ENCODE measurements at regions not wholly inside any gene's neighbourhood (a gene's known extent, or its start where the extent isn't known, plus 50 kb on each side); places are given as distances from the start of the nearest gene placed in this dataset.

DNA sequence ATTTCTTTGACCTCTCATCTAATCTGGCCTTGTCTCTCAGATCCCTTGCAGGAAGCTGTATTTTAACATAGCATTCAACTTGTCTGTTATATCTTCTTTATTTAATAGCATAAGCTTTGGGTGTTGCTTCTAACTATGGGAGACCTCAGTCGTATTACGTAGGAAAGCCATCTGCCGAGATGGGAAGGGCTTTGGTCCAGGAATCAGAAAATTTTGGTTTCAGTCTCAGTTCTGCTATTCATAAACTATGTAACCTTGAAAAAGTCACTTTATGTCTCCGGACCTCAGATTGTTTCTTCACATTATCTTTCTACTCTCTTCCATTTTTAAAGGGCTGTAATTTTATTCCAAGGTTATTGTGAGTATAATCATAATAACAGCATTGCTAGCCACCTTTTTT, 297.7 kb downstream of the SATB2 start:
- intact Hi-C loops (cut with micrococcal nuclease), result no loop called here
- H3K4me3 Mint-ChIP-seq, result no peak overlapping the region
- TF ChIP-seq, protein P1, sequence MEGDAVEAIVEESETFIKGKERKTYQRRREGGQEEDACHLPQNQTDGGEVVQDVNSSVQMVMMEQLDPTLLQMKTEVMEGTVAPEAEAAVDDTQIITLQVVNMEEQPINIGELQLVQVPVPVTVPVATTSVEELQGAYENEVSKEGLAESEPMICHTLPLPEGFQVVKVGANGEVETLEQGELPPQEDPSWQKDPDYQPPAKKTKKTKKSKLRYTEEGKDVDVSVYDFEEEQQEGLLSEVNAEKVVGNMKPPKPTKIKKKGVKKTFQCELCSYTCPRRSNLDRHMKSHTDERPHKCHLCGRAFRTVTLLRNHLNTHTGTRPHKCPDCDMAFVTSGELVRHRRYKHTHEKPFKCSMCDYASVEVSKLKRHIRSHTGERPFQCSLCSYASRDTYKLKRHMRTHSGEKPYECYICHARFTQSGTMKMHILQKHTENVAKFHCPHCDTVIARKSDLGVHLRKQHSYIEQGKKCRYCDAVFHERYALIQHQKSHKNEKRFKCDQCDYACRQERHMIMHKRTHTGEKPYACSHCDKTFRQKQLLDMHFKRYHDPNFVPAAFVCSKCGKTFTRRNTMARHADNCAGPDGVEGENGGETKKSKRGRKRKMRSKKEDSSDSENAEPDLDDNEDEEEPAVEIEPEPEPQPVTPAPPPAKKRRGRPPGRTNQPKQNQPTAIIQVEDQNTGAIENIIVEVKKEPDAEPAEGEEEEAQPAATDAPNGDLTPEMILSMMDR (IDR thresholded peaks at IDR 0.05), result no peak
- peaks cover 9% of the 10 kb centered on the region for H3K9me3 Mint-ChIP-seq
- H3K36me3 Mint-ChIP-seq (ENCODE audit: low read depth), result no peaks in the 10 kb centered on the region
- no peaks in the 10 kb centered on the region for H3K27me3 Mint-ChIP-seq
- no peaks in the 10 kb centered on the region for H3K4me1 Mint-ChIP-seq (ENCODE audit: low read depth)
- CTCF ChIA-PET, result no interaction called here
- ATAC-seq (no peak), DNase-seq (no peak)
- POLR2A ChIA-PET, result no interaction called here
- H3K27ac Mint-ChIP-seq, result no peak overlapping the region

DNA sequence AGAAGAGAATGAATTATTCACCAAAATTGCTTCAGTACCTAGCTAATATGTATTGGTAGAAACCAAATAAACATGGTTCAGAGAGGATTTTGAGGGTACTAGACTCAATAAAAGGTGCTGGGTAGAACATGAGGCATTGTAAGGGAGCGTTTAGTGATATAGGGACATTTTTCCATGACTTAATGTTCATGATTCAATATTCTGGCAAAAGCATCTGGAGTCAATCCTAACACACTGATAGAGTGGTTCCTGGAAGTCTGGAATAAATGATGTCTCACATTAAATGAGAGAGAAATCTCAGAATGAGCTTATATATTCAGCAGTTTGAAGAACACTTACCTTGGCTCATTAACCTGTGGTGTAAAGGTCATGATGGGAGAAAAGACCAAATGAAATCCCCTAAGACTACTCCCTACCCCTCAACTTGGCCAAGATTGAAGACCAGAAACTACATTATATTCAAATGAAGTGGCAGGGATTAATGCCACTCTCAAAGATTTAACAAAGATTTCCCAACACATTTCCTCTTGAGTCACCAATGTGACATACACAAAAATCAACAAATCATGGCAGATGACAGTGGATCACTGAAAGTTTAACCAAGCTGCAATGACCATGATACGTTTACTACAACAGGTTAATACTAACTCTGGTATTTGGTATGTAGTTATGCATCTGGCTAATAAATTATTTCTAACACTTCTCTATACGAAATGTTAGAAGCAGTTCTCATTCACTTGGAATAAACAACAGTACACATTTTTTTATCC, 309.5 kb downstream of the SATB2 start:
- Mint-ChIP-seq H3K36me3 (ENCODE audit: low read depth) (no peaks in the 10 kb centered on the region), H3K27me3 (peaks cover 2% of the 10 kb centered on the region), H3K9me3 (peaks cover 1% of the 10 kb centered on the region), H3K4me1 (ENCODE audit: low read depth) (no peaks in the 10 kb centered on the region), H3K4me3 (no peak overlapping the region), H3K27ac (no peak overlapping the region)
- TF ChIP-seq, protein P1 (IDR thresholded peaks at IDR 0.05), result no peak
- CTCF ChIA-PET, result no interaction called here
- DNase-seq (no peak), ATAC-seq (no peak)
- intact Hi-C loops (cut with micrococcal nuclease), result no loop called here
- POLR2A ChIA-PET, result no interaction called here

DNA sequence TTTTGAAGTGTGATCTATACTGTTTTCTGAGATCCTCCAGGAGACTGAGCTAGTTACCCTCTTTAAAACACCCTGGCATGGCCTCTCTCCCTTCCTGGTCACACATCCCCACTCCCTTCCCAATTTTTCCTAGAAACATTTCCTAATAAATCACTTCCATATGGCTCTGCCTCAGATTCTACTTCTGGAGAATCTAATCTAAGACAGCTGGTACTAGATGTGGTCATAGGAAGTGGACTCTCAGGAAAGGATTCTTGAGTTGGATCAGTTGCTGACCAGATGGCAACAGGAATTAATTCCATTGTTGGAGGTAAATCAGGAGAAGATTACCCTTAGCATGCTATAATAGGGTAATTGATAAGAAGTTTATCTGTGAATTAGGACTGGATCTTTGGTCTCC, 310.5 kb downstream of the SATB2 start:
- Mint-ChIP-seq H3K4me3 (no peak overlapping the region), H3K4me1 (ENCODE audit: low read depth) (no peaks in the 10 kb centered on the region), H3K27me3 (peaks cover 2% of the 10 kb centered on the region), H3K9me3 (peaks cover 1% of the 10 kb centered on the region), H3K27ac (no peak overlapping the region), H3K36me3 (ENCODE audit: low read depth) (no peaks in the 10 kb centered on the region)
- ChIA-PET POLR2A (no interaction called here), CTCF (no interaction called here)
- TF ChIP-seq, protein P1 (IDR thresholded peaks at IDR 0.05), result no peak
- intact Hi-C loops (cut with micrococcal nuclease), result no loop called here
- ATAC-seq, result no peak
- no peak for DNase-seq

DNA sequence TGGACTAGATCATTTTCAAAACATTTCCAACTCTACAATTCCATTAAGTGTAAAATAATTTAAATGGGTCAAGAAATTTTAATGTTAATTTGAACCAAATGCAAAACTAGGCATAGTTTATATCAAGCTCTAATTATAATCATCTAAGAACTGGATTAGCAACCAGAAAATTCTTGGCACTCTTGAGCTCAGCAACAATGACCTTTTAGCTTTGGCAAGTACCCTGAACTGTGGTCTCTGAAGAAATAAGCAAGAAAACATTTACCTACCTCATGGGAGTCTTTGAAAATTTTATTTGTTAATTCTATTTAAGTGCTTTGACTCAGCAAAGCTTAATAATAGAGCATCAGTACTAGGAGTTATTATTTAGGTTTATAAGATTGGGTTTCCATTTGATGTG, 313.2 kb downstream of the SATB2 start:
- no peaks in the 10 kb centered on the region for H3K36me3 Mint-ChIP-seq (ENCODE audit: low read depth)
- intact Hi-C loops (cut with micrococcal nuclease), result no loop called here
- H3K4me3 Mint-ChIP-seq, result no peak overlapping the region
- peaks cover 2% of the 10 kb centered on the region for H3K27me3 Mint-ChIP-seq
- no peaks in the 10 kb centered on the region for H3K4me1 Mint-ChIP-seq (ENCODE audit: low read depth)
- no peak for DNase-seq
- peaks cover 3% of the 10 kb centered on the region for H3K9me3 Mint-ChIP-seq
- ChIA-PET POLR2A (no interaction called here), CTCF (no interaction called here)
- ATAC-seq, result no peak
- H3K27ac Mint-ChIP-seq, result no peak overlapping the region
- TF ChIP-seq, protein P1 (IDR thresholded peaks at IDR 0.05), result no peak

DNA sequence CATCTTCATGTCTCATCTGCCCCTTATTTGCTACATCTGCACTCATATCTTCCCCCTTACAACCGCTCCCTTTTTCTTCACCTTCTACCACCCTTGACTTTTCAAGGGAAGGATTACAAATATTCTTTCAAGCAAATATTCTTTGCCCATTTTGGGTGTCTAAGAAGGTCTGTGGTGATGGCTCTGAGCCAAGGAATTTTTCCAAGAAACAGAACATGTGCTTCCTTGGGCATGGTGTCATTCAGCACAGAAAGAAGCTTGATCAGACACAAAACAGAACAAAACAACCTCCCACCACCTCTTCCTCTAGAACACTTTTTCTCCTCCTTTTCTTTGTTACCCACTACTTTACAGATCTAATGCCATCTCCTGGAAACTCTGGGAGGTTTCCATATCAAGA, 313.7 kb downstream of the SATB2 start:
- no peak for ATAC-seq
- H3K4me1 Mint-ChIP-seq (ENCODE audit: low read depth), result no peaks in the 10 kb centered on the region
- no peak overlapping the region for H3K4me3 Mint-ChIP-seq
- ChIA-PET POLR2A (no interaction called here), CTCF (no interaction called here)
- intact Hi-C loops (cut with micrococcal nuclease), result no loop called here
- no peaks in the 10 kb centered on the region for H3K36me3 Mint-ChIP-seq (ENCODE audit: low read depth)
- no peak for DNase-seq
- H3K27ac Mint-ChIP-seq, result no peak overlapping the region
- peaks cover 2% of the 10 kb centered on the region for H3K27me3 Mint-ChIP-seq
- TF ChIP-seq, protein P1 (IDR thresholded peaks at IDR 0.05), result no peak
- peaks cover 3% of the 10 kb centered on the region for H3K9me3 Mint-ChIP-seq

All from activated CD8-positive, alpha-beta T cell treated with anti-CD3 and anti-CD28 coated beads for 36 hours (primary cell).